GM21423 (cell line): ENCODE measurements at regions not wholly inside any gene's neighbourhood (a gene's known extent, or its start where the extent isn't known, plus 50 kb on each side); places are given as distances from the start of the nearest gene placed in this dataset.

Experiments used
- ATAC-seq: cut with Tn5 transposase; IDR thresholded peaks from one replicate; pipeline ENCODE4 v1.9.1; 2021; ENCODE audit warnings: mild to moderate bottlenecking, moderate library complexity; ENCODE audit not compliant: unreplicated experiment

DNA sequence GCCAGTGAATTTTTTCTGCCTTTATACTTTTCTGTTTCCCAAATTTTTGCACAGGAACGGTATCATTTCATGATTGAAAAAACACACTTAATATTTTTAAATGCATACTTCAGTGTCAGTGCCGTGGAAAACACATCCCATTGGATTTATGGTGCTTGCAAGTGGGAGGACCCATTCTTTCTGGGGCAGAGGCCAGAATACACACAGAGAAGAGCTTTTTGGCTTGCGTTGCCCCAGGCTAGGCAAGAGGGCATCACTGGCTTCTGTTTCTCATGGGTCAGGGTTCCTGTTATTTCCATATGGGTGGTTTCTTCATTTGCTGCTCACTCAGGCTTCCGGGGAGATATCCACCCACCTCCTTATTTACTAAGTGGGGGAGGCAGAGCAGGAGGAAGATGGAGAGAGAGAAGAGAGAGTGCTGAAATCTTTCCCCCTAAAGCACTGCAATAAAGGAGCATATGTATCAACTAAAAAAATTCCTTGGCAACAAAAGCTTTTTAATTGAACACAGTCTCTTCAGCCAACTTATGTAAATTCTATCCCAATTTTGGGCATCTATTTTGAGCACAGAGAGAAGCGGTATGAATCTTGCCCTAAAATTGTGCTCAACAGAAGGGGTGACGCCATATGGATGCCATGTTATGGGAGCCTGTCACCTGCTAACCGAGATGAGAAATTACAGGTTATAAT lies 66.0 kb upstream of the KIRREL3 start:
- no peak for ATAC-seq

- ATAC-seq: no peak
Measured at GRCh38 chr11:127063241-127063640, 62.7 kb upstream of the KIRREL3 start.

DNA sequence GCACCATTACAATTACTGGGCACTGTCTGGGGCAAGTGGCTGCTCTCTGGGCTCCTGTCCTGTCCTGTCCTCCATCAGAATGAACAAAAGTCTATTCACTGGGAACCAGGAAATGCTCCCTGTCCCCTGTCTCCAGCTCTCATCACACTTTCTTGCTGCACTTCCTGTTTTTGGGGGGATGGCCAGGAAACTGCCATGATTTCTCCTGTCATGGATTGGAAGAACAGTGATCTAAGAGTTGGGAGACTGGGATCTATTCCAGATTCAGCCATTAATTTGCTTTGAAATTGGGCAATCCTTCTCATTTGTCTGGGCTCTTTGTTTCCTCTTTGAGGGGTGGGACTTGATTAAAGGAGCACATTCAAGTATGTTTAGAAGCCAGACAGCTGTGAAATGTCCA lies 61.4 kb upstream of the KIRREL3 start:
- no peak for ATAC-seq

DNA sequence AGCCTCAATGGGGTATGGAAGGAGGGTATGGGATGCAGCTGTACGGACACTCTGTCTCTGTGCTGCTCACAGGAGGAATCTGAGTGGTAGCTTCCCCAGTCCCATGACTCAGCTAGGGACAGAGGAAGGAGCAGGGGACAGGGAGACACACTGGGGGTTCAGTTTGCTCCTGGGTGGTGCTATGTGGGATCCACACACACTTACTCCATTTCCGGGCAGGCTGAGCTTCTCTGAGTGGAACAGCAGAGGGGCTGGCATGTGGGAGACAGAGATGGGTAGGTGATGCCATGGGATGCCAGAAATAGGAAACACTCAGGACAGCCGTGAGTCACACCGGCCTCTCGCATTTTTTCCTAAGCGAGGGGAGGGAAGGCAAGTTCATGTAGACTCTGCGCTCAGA lies 59.2 kb upstream of the KIRREL3 start:
- no peak for ATAC-seq

DNA sequence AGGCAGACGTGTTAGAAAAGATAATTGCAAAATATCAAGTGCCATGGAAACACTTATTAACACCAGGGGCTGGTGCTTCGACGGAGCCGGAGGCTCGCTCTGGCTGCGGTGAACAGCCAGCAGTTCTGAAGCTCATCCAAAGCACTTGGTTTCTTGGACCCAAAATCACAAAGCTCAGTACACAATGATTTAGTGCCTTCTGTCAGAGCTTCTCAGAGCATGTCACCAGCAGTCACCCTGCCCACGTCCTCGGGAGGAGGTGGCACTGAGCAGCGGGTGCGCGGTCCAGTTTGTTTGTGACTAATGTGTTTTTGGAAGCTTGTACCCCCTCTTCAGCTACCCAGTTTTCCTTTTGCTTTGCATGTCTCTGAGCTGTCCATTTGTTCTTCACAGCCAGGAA lies 58.7 kb upstream of the KIRREL3 start:
- ATAC-seq: no peak

DNA sequence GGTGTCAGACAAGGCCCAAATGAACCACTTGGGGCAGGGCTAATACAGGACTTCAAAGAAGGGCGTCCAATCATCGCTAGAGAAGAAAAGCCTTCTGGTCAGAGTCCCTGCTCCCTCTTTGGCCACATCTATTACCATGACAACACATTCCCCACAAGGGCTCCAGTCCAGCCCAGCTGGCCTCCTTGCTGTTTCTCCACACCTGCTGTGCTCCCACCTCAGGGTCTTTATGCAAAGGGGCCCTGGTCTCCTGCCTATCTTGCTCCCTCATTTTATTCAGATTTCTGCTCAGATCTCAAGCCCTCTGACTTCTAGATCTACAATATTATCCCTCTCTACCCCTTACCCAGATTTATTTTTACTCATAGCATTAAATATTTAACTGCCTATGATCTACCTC lies 58.0 kb upstream of the KIRREL3 start:
- no peak for ATAC-seq

DNA sequence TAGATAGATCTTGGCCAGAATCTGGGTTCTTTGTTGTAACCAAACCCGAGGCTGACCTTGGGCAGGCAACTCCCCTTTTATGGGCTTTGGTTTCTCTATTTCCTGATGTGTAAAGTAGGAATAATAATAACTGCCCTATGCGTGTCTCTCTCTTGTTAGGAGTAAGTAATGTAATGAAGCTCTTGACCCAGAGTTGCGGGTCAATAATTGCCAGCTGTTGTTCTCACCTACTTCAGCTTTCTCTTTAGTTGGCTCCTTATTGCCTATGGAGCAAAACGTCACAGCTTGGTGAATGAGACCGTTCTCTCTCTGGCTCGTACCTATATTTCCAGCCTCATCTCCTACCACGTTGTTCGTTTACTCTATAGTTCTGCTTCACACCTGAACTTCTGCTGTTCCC lies 56.6 kb upstream of the KIRREL3 start:
- no peak for ATAC-seq

GRCh38 chr11:127056338-127056971 lies 55.9 kb upstream of the KIRREL3 start:
- no peak for ATAC-seq

GRCh38 chr11:127055236-127055635 lies 54.7 kb upstream of the KIRREL3 start:
- ATAC-seq: no peak

DNA sequence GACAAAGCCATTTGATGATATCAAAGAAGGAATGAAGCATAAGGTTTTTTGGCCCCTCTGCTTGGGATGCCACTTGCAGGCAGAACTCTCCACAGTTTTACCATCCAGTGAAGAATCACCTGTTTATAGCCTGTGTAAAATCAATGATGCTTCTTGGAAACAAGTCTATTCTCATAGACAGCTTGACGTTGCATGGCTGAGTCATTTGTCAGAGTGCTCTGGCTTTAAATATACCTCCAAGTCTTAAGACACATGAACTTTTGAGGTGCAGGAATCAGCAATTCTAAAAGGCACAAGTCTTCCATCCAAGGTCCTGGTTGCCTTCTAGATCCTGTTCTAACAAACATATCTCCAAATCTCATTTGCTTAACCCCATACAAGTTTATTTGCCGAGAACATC lies 53.6 kb upstream of the KIRREL3 start:
- ATAC-seq: no peak

- ATAC-seq: no peak
Measured at GRCh38 chr11:127052404-127052803, 51.8 kb upstream of the KIRREL3 start.
